A549 (cell line): ENCODE measurements at regions not wholly inside any gene's neighbourhood (a gene's known extent, or its start where the extent isn't known, plus 50 kb on each side); places are given as distances from the start of the nearest gene placed in this dataset.

Source experiments
- FOSL2 ChIP-seq, 2 experiments: fragments of 450-650 bp in 1 of 2; fragments of >200 bp in 1 of 2; sonication (Bioruptor Twin) in 1 of 2; formaldehyde crosslinking; IDR thresholded peaks; 2 replicates each; pipeline versions ENCODE4 v1.5.0 to v1.6.1; 2016 to 2020; ENCODE audit warnings: mild to moderate bottlenecking in 1 of 2, moderate library complexity in 1 of 2
- HDAC2 ChIP-seq: fragments of 200-600 bp; sonication (generic); IDR thresholded peaks from 2 replicates; pipeline ENCODE4 v1.6.1; 2016

- TF ChIP-seq HDAC2, result no peak
- TF ChIP-seq FOSL2 (IDR thresholded peaks at IDR 0.05), result no peak
- TF ChIP-seq FOSL2 (CRISPR knock-in tag; IDR thresholded peaks at IDR 0.05), result no peak
These were observed 101.4 kb upstream of the SOX2 start for GRCh38 chr3:181610083-181610972.
